Prostate gland (tissue), 2 donors: ENCODE measurements at regions not wholly inside any gene's neighbourhood (a gene's known extent, or its start where the extent isn't known, plus 50 kb on each side); places are given as distances from the start of the nearest gene placed in this dataset.

Source experiments
- POLR2A ChIP-seq: fragments of 450-650 bp; IDR thresholded peaks from one replicate; pipeline ENCODE4 v1.6.1; 2016; ENCODE audit warnings: antibody characterized with exemption, mild to moderate bottlenecking
- POLR2AphosphoS5 ChIP-seq: sonication (generic); formaldehyde crosslinking; IDR thresholded peaks from one replicate; pipeline ENCODE4 v1.6.1; 2017; ENCODE audit warnings: antibody characterized with exemption
- TF ChIP-seq, protein P1 (sequence below), 4 experiments: fragments of 200-600 bp in 2 of 4; fragments of 450-650 bp in 2 of 4; sonication (generic) in 2 of 4; IDR thresholded peaks; 1 replicate in 3 of 4; 2 replicates in 1 of 4; pipeline ENCODE4 v1.5.1; 2016 to 2019; ENCODE audit warnings: antibody characterized with exemption in 4 of 4, mild to moderate bottlenecking in 2 of 4, moderate library complexity in 2 of 4

DNA sequence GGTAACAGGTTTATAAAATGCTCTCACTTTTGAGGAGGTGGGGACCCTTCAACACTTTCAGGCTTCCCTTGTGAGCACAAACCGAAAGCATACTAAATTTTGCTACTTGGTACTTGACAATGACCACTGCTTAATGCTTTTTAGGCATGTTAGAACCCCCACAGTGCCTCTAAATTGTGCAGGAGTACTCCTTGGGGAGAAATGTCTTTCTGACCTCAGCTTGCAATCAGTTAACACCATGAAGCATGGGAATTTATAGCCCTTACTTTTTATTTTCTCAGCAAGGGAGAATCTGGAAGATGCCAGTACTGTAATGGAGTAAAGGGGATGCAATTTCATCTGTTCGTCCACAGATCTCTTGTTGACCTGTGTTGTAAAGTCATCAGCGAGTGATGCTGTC lies 308.9 kb upstream of the TBC1D5 start:
- TF ChIP-seq POLR2A (no peak), POLR2AphosphoS5 (no peak)
- TF ChIP-seq, protein P1, sequence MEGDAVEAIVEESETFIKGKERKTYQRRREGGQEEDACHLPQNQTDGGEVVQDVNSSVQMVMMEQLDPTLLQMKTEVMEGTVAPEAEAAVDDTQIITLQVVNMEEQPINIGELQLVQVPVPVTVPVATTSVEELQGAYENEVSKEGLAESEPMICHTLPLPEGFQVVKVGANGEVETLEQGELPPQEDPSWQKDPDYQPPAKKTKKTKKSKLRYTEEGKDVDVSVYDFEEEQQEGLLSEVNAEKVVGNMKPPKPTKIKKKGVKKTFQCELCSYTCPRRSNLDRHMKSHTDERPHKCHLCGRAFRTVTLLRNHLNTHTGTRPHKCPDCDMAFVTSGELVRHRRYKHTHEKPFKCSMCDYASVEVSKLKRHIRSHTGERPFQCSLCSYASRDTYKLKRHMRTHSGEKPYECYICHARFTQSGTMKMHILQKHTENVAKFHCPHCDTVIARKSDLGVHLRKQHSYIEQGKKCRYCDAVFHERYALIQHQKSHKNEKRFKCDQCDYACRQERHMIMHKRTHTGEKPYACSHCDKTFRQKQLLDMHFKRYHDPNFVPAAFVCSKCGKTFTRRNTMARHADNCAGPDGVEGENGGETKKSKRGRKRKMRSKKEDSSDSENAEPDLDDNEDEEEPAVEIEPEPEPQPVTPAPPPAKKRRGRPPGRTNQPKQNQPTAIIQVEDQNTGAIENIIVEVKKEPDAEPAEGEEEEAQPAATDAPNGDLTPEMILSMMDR (IDR thresholded peaks at IDR 0.05), result no peak
